H9 (cell line): ENCODE measurements at regions not wholly inside any gene's neighbourhood (a gene's known extent, or its start where the extent isn't known, plus 50 kb on each side); places are given as distances from the start of the nearest gene placed in this dataset.

ENCODE experiments used
- DNase-seq: peaks from one replicate; pipeline ENCODE4 v3.0.0-alpha.2; 2017
- H2AFZ ChIP-seq: one replicate; pipeline ENCODE4 v1.6.1; 2013; ENCODE audit warnings: mild to moderate bottlenecking, low read length, control low read depth, moderate library complexity
- H2AK5ac ChIP-seq: 2 replicates; pipeline ENCODE4 v1.6.1; 2013; ENCODE audit warnings: low read length, control low read depth, mixed read lengths; ENCODE audit not compliant: insufficient read length
- H2BK120ac ChIP-seq: one replicate; pipeline ENCODE4 v1.6.1; 2013; ENCODE audit warnings: low read depth, mild to moderate bottlenecking, low read length, control low read depth, inconsistent platforms; ENCODE audit not compliant: poor library complexity, severe bottlenecking
- H2BK12ac ChIP-seq: 2 replicates; pipeline ENCODE4 v1.6.1; 2013; ENCODE audit warnings: low read length, control low read depth, mixed read lengths, low read depth; ENCODE audit not compliant: insufficient read length
- H2BK15ac ChIP-seq: 2 replicates; pipeline ENCODE4 v1.6.1; 2013; ENCODE audit warnings: low read depth, low read length, control low read depth
- H2BK20ac ChIP-seq: one replicate; pipeline ENCODE4 v1.6.1; 2013; ENCODE audit warnings: low read depth, mild to moderate bottlenecking, low read length, control low read depth, inconsistent platforms; ENCODE audit not compliant: poor library complexity, severe bottlenecking
- H2BK5ac ChIP-seq: 2 replicates; pipeline ENCODE4 v1.6.1; 2013; ENCODE audit warnings: low read length, control low read depth, mixed read lengths; ENCODE audit not compliant: insufficient read length
- H3K14ac ChIP-seq: 2 replicates; pipeline ENCODE4 v1.6.1; 2013; ENCODE audit warnings: low read length, control low read depth; ENCODE audit not compliant: insufficient read depth
- H3K18ac ChIP-seq: 2 replicates; pipeline ENCODE4 v1.6.1; 2013; ENCODE audit warnings: low read depth, mild to moderate bottlenecking, mixed read lengths, low read length, control low read depth; ENCODE audit not compliant: insufficient read length
- H3K23ac ChIP-seq: 2 replicates; pipeline ENCODE4 v1.6.1; 2013; ENCODE audit warnings: low read length, control low read depth, mixed read lengths, low read depth; ENCODE audit not compliant: insufficient read length
- H3K23me2 ChIP-seq: 2 replicates; pipeline ENCODE4 v1.6.1; 2013; ENCODE audit warnings: low read depth, mild to moderate bottlenecking, mixed read lengths, low read length, control low read depth; ENCODE audit not compliant: insufficient read length, poor library complexity, severe bottlenecking
- H3K27ac ChIP-seq: 2 replicates; pipeline ENCODE4 v1.5.1; 2013; ENCODE audit warnings: low read length, control low read depth, mixed read lengths, low read depth; ENCODE audit not compliant: insufficient read length
- H3K27me3 ChIP-seq: 2 replicates; pipeline ENCODE4 v1.6.1; 2013; ENCODE audit warnings: low read length, control low read depth, inconsistent platforms; ENCODE audit not compliant: insufficient read depth
- H3K4ac ChIP-seq: 2 replicates; pipeline ENCODE4 v1.6.1; 2013; ENCODE audit warnings: low read depth, mild to moderate bottlenecking, control low read depth, inconsistent platforms, low read length, moderate library complexity
- H3K4me1 ChIP-seq: 2 replicates; pipeline ENCODE4 v1.6.1; 2013; ENCODE audit warnings: low read length, control low read depth, inconsistent platforms; ENCODE audit not compliant: insufficient read depth
- H3K4me2 ChIP-seq: 2 replicates; pipeline ENCODE4 v1.6.1; 2013; ENCODE audit warnings: low read length, control low read depth, mixed read lengths; ENCODE audit not compliant: insufficient read length, insufficient read depth
- H3K56ac ChIP-seq: 2 replicates; pipeline ENCODE4 v1.6.1; 2013; ENCODE audit warnings: low read depth, mild to moderate bottlenecking, mixed read lengths, low read length, control low read depth; ENCODE audit not compliant: insufficient read length
- H3K79me1 ChIP-seq: 2 replicates; pipeline ENCODE4 v1.6.1; 2013; ENCODE audit warnings: low read depth, mild to moderate bottlenecking, moderate library complexity, low read length, control low read depth, inconsistent platforms; ENCODE audit not compliant: insufficient read depth, poor library complexity, severe bottlenecking
- H3K79me2 ChIP-seq: 2 replicates; pipeline ENCODE4 v1.6.1; 2013; ENCODE audit warnings: low read length, control low read depth, inconsistent platforms; ENCODE audit not compliant: insufficient read depth
- H3K9ac ChIP-seq: 2 replicates; pipeline ENCODE4 v1.6.1; 2013; ENCODE audit warnings: low read length, control low read depth, mixed read lengths; ENCODE audit not compliant: insufficient read length; ENCODE audit errors: extremely low read depth
- H3K9me3 ChIP-seq: one replicate; pipeline ENCODE4 v1.6.1; 2013; ENCODE audit warnings: low read depth, low read length, inconsistent platforms; ENCODE audit not compliant: control insufficient read depth
- H3T11ph ChIP-seq: one replicate; pipeline ENCODE4 v1.6.1; 2013; ENCODE audit warnings: mild to moderate bottlenecking, low read length, control low read depth, inconsistent platforms
- H4K20me1 ChIP-seq: one replicate; pipeline ENCODE4 v1.6.1; 2013; ENCODE audit not compliant: control insufficient read depth, insufficient read length, insufficient read depth
- H4K5ac ChIP-seq: 2 replicates; pipeline ENCODE4 v1.6.1; 2013; ENCODE audit warnings: low read depth, mild to moderate bottlenecking, mixed read lengths, low read length, control low read depth; ENCODE audit not compliant: insufficient read length
- H4K8ac ChIP-seq: replicated peaks from 2 replicates; pipeline ENCODE4 v1.6.1; 2013; ENCODE audit warnings: low read length, control low read depth, mixed read lengths, low read depth; ENCODE audit not compliant: insufficient read length
- H4K91ac ChIP-seq: 2 replicates; pipeline ENCODE4 v1.6.1; 2013; ENCODE audit warnings: low read depth, mild to moderate bottlenecking, moderate library complexity, mixed read lengths, low read length, control low read depth; ENCODE audit not compliant: insufficient read length
- H3K27ac Mint-ChIP-seq, 3 experiments: 2 replicates in 2 of 3; 3 replicates in 1 of 3; pipeline ENCODE4 v1.8.0; 2020 to 2021; ENCODE audit warnings: mixed read lengths in 3 of 3, mild to moderate bottlenecking in 1 of 3, moderate library complexity in 1 of 3
- H3K27me3 Mint-ChIP-seq: 2 replicates; pipeline ENCODE4 v1.8.0; 2021; ENCODE audit warnings: low read depth, mild to moderate bottlenecking, moderate library complexity, mixed read lengths
- H3K36me3 Mint-ChIP-seq, 3 experiments: 2 replicates in 2 of 3; 3 replicates in 1 of 3; pipeline ENCODE4 v1.8.0; 2020 to 2021; ENCODE audit warnings: low read depth in 3 of 3, mixed read lengths in 3 of 3; ENCODE audit not compliant: insufficient read depth in 1 of 3
- H3K4me1 Mint-ChIP-seq, 2 experiments: 2 replicates each; pipeline ENCODE4 v1.8.0; 2020; ENCODE audit warnings: mixed read lengths in 2 of 2
- H3K4me3 Mint-ChIP-seq, 2 experiments: 2 replicates in 1 of 2; 3 replicates in 1 of 2; pipeline ENCODE4 v1.8.0; 2020 to 2021; ENCODE audit warnings: mild to moderate bottlenecking in 2 of 2, mixed read lengths in 2 of 2, moderate library complexity in 1 of 2
- H3K9me3 Mint-ChIP-seq, 2 experiments: 2 replicates in 1 of 2; 3 replicates in 1 of 2; pipeline ENCODE4 v1.8.0; 2020; ENCODE audit warnings: mild to moderate bottlenecking in 2 of 2, mixed read lengths in 2 of 2, moderate library complexity in 1 of 2
- WGBS: extraction: QIAGEN DNeasy Blood & Tissue Kit; methylation state at CpG from one replicate; pipeline ENCODE4 v1.1.7; 2013; ENCODE audit warnings: missing lambda C conversion rate, low lambda C conversion rate, mixed read lengths; ENCODE audit not compliant: insufficient read length; ENCODE audit errors: extremely low coverage; 5-methylcytosine and 5-hydroxymethylcytosine counted together
- TF ChIP-seq, protein P1 (sequence below): fragments of 200-600 bp; sonication (generic); conservative IDR thresholded peaks from 3 replicates; pipeline ENCODE4 v1.8.0; 2021; ENCODE audit warnings: antibody characterized with exemption, mild to moderate bottlenecking

DNA sequence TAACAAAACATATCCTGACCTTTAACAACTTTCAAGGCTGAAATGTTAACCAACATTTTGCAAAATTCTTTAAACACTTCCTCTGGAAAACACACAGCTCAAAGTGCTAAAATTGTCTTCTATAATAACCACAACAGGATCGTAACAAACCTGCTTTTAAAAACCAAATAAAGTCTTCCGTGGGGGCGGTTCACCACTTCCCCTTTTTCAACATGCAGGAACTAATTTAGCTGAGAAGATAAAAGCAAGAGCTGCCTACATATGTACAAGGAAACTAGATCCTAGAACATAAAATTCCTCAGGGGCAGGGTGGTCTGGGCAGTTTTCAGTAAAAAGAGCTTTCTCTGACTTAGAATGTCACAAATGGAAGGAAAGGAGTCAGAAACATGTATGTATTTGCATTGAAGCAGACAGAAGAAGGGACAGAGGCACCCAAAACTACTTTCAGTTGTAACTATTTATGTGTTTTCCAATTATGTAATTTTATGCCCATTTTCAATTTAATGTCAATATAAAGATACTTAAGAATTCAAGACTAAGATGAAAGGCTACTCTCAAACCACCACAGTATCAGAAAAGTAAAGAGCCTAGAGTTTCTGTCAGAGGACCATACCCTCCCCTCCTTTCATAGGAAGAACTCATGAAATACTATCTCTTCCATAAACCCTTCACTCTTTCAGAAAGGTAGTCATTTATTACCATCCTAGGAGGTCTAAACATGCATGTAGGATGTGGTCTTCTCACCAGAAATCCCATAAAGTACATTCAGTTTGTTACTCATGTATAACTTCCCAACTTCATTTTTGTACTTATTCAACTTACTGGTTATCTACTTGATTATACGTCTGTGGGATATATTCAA lies 185.9 kb upstream of the RASA1 start:
- no peak overlapping the region for H4K5ac ChIP-seq
- no peak overlapping the region for H4K8ac ChIP-seq
- H2BK15ac ChIP-seq = no peak overlapping the region
- Mint-ChIP-seq H3K4me3 (no peak overlapping the region), H3K9me3 (peaks cover 10 to 20% of the 10 kb centered on the region in 2 experiments), H3K27me3 (no peaks in the 10 kb centered on the region; the same call in none of the 2 replicates), H3K36me3 (peaks cover 0 to 19% (median 6%) of the 10 kb centered on the region in 3 experiments; a peak in 3 of 7 replicates), H3K4me1 (no peaks in the 10 kb centered on the region), H3K27ac (0 out of 7 replicates have a peak overlapping the region, but pooled peaks of 1 of the 3 experiments have one; percentile 35)
- H4K91ac ChIP-seq = no peak overlapping the region
- H3K14ac ChIP-seq = no peak overlapping the region
- H3K56ac ChIP-seq = no peak overlapping the region
- WGBS = no CpG with 5 or more reads among the region's 4 CpGs
- no peaks in the 10 kb centered on the region for H4K20me1 ChIP-seq
- H3K27ac ChIP-seq = no peak overlapping the region
- no peak overlapping the region for H3K18ac ChIP-seq
- H3K79me2 ChIP-seq = no peaks in the 10 kb centered on the region
- H3K4me1 ChIP-seq = no peaks in the 10 kb centered on the region
- DNase-seq = no peak
- H2AK5ac ChIP-seq = no peak overlapping the region
- no peak overlapping the region for H3K4me2 ChIP-seq
- H2AFZ ChIP-seq = no peak overlapping the region
- H3T11ph ChIP-seq = no peak overlapping the region
- no peaks in the 10 kb centered on the region for H3K9me3 ChIP-seq
- no peaks in the 10 kb centered on the region for H3K23me2 ChIP-seq
- no peak overlapping the region for H2BK12ac ChIP-seq
- H2BK20ac ChIP-seq = no peak overlapping the region
- TF ChIP-seq, protein P1, sequence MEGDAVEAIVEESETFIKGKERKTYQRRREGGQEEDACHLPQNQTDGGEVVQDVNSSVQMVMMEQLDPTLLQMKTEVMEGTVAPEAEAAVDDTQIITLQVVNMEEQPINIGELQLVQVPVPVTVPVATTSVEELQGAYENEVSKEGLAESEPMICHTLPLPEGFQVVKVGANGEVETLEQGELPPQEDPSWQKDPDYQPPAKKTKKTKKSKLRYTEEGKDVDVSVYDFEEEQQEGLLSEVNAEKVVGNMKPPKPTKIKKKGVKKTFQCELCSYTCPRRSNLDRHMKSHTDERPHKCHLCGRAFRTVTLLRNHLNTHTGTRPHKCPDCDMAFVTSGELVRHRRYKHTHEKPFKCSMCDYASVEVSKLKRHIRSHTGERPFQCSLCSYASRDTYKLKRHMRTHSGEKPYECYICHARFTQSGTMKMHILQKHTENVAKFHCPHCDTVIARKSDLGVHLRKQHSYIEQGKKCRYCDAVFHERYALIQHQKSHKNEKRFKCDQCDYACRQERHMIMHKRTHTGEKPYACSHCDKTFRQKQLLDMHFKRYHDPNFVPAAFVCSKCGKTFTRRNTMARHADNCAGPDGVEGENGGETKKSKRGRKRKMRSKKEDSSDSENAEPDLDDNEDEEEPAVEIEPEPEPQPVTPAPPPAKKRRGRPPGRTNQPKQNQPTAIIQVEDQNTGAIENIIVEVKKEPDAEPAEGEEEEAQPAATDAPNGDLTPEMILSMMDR = no peak
- H2BK120ac ChIP-seq = no peak overlapping the region
- no peak overlapping the region for H3K9ac ChIP-seq
- H3K23ac ChIP-seq = no peak overlapping the region
- no peak overlapping the region for H2BK5ac ChIP-seq
- no peaks in the 10 kb centered on the region for H3K79me1 ChIP-seq
- no peak overlapping the region for H3K4ac ChIP-seq
- H3K27me3 ChIP-seq = peaks cover 2% of the 10 kb centered on the region; the same call in 1 of the 2 replicates
